GM21447 (cell line): ENCODE measurements at regions not wholly inside any gene's neighbourhood (a gene's known extent, or its start where the extent isn't known, plus 50 kb on each side); places are given as distances from the start of the nearest gene placed in this dataset.

ENCODE experiments used
- ATAC-seq: cut with Tn5 transposase; IDR thresholded peaks from one replicate; pipeline ENCODE4 v1.9.1; 2021; ENCODE audit not compliant: unreplicated experiment

GRCh38 chr1:181383695-181384094 is 99.6 kb upstream of the CACNA1E start:
- no peak for ATAC-seq

- ATAC-seq: no peak
These were observed 97.0 kb upstream of the CACNA1E start for GRCh38 chr1:181386340-181386739.

GRCh38 chr1:181386951-181387350 is 96.4 kb upstream of the CACNA1E start:
- no peak for ATAC-seq

GRCh38 chr1:181387702-181388101 is 95.6 kb upstream of the CACNA1E start:
- ATAC-seq: no peak

- ATAC-seq: no peak
These were observed 92.8 kb upstream of the CACNA1E start for GRCh38 chr1:181390410-181391077.

GRCh38 chr1:181391301-181391900 is 91.9 kb upstream of the CACNA1E start:
- no peak for ATAC-seq

- no peak for ATAC-seq
These were observed 91.2 kb upstream of the CACNA1E start for GRCh38 chr1:181392133-181392532.

- no peak for ATAC-seq
These were observed 90.6 kb upstream of the CACNA1E start for GRCh38 chr1:181392613-181393220.

- no peak for ATAC-seq
These were observed 88.6 kb upstream of the CACNA1E start for GRCh38 chr1:181394766-181395165.

- ATAC-seq: no peak
These were observed 87.1 kb upstream of the CACNA1E start for GRCh38 chr1:181396171-181396670.

GRCh38 chr1:181396811-181397210 is 86.5 kb upstream of the CACNA1E start:
- no peak for ATAC-seq

GRCh38 chr1:181397845-181398244 is 85.5 kb upstream of the CACNA1E start:
- peak; percentile 68 for ATAC-seq

- peak; percentile 91 for ATAC-seq
These were observed 84.8 kb upstream of the CACNA1E start for GRCh38 chr1:181398544-181398943.

GRCh38 chr1:181405584-181405983 is 77.7 kb upstream of the CACNA1E start:
- no peak for ATAC-seq

GRCh38 chr1:181406989-181407388 is 76.3 kb upstream of the CACNA1E start:
- no peak for ATAC-seq

GRCh38 chr1:181409981-181410380 is 73.3 kb upstream of the CACNA1E start:
- ATAC-seq: no peak

GRCh38 chr1:181412746-181413145 is 70.6 kb upstream of the CACNA1E start:
- no peak for ATAC-seq

GRCh38 chr1:181413195-181413815 is 70.0 kb upstream of the CACNA1E start:
- no peak for ATAC-seq

- no peak for ATAC-seq
These were observed 69.5 kb upstream of the CACNA1E start for GRCh38 chr1:181413836-181414235.

- no peak for ATAC-seq
These were observed 67.0 kb upstream of the CACNA1E start for GRCh38 chr1:181416268-181416860.

- no peak for ATAC-seq
These were observed 65.4 kb upstream of the CACNA1E start for GRCh38 chr1:181417915-181418314.
